T-helper 2 cell (primary cell): ENCODE measurements at regions not wholly inside any gene's neighbourhood (a gene's known extent, or its start where the extent isn't known, plus 50 kb on each side); places are given as distances from the start of the nearest gene placed in this dataset.

ENCODE experiments used
- DNase-seq, 5 experiments: peaks; one replicate each; pipeline versions ENCODE4 v3.0.0 to v3.0.0-alpha.2; 2012 to 2022

DNA sequence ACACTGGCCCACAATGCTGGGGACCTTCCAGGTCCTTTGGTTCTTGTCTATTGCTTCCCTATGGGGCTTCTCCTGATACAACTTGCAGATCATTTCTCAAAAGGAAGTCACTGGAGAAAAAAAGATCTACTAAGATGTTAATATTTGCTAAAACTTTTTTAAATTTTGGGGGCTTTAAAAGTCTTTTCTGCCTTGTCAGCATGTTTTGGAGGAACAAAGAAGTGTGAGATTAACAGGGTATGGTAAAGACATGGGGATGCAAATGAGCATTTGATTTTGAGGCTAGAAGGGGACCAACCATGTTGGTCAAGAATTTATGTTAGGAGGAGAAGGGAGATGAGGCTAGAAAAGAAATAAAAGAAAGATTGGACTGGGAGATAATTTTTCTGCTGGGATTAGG lies 515.4 kb downstream of the HTR7 start:
- no peak for DNase-seq

DNA sequence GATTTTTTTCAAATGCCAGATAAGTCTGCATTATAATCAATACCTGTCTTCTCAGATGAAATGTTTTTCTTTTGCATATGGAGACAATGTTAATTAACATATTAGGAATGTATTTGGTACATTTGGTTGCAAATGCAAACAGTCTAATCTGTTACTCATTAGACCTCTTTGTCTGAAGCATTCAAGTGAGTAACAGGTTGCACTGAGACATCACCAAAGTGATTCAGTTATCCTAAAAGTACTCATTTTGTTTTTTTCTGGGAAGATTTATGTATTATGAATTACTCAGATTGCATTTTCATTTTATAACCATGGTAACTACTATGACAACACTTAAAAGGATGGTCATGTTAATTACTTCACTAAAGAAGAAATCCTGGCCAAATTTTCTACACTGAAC lies 513.6 kb downstream of the HTR7 start:
- DNase-seq = no peak

DNA sequence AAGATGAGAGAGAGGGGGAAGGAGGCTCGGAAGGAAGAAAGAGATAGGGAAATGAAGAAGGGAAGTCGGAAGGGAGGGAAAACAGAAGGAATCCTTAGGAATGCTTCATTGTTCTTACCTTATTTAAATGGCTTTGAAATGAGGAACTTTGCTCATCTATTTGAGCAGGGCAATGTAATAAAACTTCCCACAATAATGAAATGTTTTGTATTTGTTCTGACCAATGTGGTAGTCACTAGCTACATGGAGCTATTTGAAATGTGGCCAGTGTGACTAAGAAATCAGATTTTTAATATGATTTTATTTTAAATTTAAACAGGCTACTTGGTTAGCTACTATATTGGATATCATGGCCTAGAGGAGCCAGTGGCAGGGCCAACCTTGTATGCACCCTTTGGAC lies 510.6 kb downstream of the HTR7 start:
- DNase-seq = no peak

DNA sequence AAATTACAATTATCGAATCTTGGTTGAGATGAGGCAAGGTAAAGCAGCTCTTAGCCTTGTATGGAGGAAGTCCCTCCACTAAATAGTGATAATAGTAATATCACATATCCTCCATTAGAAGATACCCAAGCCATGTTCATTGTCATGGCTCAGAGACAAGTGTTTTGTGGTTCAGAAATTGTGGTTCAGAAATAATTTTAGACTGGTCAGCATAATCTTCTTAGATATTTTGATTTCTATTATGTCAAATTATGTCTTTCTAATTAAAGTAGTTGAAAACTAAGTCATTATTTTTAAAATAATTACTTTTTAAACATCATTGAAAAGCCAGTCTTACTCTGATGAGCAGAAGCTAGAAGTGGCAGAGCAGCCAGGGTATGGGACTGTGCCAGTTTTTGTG lies 507.7 kb downstream of the HTR7 start:
- DNase-seq = no peak

DNA sequence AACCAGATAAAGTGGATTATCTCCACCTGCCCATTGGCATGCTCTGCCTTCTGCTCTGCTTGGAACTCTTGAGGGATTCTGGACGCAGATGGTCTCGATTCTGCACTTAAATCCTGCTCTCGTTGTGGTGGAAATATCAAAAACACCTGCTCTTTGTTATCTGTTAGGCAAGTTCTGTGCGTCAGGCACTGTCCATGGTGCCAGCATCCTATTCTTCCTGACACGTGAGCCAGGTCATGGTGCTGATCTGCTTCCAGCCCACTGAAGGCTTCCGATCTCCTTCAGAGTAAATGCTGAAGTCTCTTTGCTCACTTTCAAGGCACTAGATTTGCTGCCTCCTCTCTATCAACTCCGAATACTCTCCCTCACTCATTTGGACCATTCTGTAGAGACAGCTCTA lies 505.6 kb downstream of the HTR7 start:
- DNase-seq = no peak

DNA sequence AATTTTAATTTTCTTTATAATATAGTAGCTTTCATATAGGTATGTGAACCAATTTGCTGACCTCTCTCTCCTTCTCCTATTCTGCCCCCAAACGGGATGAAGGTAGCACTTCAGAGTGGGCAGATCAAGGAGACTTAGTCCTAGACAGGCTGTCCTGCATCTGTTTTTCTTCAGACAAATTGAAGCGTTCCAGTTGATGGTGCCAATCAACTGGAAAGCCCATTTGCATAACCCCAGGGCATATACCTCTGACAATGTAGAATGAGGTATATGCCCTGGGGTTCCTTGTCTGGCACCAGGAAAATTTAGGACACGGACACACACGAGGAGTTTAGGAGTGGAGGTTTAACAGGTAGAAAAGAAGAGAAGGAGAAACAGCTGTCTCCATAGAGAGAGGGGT lies 502.9 kb downstream of the HTR7 start:
- DNase-seq = no peak

DNA sequence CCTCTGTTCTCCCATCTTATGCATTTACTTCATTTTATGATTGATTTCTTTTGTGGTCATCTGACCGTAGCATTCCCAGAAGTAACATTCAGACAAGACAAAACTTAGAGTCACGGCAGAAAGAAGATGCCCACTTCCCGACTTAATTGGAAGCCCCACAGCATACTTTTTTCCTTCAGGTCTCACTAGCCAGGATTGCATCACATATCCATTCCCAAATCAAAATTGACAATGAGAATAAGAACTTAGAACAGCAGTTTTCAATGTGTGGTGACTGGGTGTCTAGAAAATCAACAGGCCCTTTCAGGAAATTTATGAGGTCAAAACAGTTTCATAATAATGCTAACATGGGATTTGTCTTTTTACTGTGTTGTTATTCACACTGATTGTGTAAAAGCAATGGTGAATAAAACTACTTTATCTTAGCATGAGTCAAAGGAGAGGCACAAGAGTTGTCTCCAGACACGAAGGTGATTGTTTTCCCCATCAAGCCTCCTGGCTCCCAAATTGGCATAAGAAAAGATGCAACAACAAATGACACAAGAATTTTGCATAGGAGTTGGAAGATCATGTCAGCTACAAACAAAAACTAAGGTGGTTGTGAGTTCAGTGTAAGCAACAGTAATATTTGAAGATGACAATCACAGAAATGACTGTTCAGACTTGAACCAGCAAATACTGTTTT lies 493.9 kb downstream of the HTR7 start:
- no peak for DNase-seq

DNA sequence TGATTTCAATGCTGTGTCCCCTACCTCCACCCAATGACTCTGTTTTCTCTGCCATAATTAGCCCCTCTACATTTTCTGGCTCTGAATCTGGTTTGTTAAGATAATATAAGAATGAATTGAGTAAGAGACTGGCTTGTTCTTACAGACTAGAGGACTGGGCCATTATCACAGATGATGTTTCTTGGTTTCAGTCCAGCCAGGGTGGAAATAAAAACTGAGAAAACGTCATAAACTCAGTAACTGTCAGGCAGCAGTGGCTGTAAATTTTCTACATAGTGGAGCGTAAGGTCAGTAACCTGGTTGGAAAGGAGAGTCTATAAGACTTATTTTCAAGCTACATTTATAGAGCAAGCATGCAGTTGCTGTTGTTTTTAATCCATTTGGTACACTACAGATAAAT lies 485.4 kb downstream of the HTR7 start:
- DNase-seq = no peak

DNA sequence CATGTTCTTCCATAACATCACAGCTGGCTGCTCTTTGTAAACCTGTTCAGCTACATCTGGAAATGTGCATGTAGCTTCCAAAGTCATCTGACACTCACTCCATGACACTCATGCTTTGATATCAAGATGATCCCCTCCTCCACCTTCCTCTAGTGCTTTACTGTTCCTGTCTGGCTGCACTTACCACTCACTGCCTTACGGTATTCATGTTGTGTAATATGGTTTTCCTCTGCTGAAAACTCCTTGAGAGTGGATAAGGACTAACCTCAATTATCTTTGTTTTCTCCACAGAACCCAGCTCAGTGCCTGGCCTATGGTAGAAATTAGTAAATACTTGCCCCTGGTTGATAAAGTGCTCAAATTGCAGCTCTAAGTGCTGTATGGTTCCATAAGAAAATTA lies 483.9 kb downstream of the HTR7 start:
- DNase-seq = no peak

DNA sequence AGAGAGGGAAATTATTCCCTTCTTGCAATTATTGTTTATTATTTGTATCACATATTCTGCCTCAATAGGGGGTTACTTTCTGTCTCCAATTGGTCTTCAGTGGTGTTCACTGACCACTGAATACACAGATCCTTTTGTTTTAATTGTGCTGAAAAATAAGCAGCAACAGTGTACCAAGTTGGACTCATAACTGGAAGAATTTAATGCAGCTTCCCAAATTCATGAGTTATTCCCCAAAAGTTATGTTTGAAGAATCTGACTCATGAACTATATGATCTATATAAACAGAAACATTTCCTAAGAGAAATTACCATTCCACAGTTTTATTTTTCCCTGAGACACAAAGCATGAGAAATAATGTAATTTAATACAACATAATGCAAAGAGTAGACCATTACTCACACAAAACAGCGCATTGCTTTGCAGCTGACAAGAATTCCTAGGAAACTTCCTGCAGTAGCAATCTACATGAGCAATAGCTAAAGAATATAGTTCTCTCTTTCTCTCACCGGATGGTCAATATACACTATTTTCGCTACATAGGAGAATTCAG lies 479.2 kb downstream of the HTR7 start:
- no peak for DNase-seq

DNA sequence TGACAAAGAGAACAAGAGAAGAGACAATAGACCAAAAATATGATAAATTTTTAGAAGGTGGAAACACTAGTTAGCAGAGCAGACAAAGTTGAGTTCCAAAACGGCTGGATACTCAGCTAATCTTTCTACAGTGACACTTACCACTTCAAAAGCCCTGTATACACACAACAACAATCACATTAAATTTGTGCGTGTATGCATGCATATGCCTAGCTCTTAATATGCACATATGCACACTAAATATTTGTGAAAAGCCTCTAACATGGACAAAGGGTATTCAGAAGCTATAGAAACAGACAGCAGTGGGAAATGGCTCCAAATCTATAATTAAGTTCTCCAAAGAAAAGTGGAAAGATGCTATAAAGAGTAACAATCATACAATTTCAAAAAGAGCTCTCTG lies 476.4 kb downstream of the HTR7 start:
- DNase-seq = no peak

DNA sequence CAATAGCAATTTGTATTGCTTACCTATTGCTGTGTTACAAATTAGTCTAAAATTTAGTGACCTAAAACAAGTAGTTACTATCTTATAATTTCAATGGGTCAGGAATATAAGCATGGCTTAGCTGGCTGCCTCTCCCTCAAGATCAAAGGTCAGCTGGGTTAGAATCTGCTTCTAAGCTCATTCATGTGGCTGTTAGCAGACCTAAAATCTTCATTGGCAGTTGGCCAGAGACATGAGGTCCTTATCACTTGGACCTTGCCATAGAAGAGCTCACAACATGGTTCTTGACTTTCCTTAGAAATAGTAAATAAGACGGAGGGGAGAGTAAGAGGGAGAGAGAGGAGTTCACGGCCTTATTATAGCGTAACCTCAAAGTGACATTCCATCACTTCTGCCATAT lies 468.0 kb downstream of the HTR7 start:
- DNase-seq = no peak

DNA sequence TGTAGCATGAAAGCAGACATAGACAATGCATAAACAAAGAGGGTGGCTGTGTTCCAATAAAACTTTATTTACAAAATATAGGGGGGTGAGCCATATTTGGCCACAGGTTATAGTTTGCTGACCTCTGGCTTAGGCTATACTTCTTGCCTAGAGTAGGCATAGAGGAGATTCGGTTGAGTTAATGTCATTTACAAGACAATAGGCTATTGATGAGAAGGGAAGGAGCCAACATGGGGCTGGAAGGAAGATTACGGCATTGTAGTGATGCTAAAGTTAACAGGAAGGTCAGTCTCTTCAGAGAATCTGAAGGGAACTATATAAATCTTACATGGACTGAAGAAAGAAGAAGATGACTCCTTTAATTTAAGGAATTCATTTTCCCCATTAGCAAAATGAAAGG lies 463.5 kb downstream of the HTR7 start:
- no peak for DNase-seq

DNA sequence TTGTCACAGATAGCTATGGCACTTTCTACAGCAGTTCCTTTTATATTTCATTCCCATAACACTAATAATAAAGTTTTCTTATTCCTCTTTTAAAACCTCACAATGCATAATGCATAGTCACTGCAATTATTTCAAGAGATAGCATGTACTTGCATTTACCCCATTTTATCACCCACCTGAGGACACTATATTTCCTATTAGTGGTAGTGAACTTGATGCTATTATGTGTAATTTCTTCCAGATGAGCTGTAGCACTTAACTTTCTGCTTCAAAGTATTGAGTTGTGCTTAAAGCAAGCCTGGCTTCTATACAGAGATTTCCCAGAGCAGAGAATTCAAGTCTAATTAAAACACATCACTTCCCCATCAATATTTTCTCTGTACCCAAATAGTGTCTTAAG lies 461.1 kb downstream of the HTR7 start:
- DNase-seq = no peak

DNA sequence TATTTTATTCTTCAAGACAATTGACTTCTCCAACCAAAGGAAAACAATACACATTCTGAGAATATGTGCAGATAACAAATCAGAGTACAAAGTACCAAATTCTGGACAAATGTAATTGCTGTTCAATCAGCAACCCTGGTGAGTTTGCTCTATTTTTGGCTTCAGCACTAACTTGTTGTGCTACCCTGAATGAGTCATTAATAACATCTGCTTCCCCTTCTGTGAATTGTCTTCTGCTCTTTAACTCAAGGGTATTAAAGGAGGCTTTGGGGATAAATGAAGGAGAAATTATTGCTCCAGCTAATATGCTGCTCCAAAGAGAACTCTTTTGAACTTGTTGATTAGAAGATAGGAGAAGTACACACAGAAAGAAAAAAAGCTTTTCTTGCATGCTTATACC lies 459.3 kb downstream of the HTR7 start:
- no peak for DNase-seq

DNA sequence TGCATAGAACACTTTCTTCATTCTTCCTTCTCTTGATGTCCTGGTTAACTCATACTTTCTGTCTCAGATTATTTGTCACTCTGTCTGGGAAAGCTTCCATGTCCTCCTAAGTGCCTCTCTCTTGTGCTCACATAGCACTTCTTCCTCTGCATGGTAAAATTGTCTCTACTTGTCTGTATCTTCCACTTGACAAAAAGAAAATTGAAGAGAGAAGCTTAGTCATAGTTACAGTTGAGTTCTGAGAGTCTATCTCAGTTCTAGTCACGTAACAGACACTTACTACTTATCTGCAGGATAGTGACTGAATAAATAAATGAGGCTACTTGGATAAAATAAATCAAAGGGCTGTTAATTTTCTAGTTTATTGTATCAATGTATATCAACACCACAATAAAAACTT lies 458.1 kb downstream of the HTR7 start:
- DNase-seq = no peak

DNA sequence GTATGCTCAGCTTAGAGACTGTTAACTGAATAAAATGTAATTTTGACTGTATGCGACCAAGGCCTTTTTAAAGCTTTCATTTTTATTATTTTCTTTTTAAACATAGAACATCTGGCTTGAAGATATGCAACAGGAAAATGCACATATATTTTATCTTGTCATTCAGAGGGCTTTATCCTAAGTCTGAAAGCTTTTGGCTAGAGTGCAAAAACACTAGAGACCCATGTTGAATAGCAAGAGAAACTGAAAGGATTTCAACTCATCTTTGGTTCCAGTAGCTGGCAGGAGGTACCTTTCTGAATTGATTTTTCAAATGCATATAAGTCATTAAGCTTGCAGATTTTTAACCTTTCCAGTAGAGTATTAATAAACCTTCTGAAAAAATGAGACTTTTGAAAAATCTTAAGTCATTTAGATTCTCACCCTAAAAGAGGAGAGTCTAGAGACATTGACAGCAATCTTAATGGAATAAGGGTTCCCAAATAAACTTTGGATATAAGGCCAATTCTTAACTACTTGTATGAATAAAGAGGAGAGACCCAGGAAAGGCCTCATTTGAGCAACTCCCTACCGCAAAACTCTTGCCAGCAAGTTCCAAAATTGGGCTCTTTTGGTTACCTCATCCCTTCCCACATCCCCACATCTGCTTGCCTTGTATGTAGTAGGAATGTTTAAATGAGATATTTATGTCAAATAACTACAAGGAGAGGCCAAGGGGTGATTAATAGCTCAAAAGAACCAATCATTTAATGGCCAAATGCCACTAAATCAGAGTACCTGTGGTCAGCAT lies 454.4 kb downstream of the HTR7 start:
- no peak for DNase-seq

DNA sequence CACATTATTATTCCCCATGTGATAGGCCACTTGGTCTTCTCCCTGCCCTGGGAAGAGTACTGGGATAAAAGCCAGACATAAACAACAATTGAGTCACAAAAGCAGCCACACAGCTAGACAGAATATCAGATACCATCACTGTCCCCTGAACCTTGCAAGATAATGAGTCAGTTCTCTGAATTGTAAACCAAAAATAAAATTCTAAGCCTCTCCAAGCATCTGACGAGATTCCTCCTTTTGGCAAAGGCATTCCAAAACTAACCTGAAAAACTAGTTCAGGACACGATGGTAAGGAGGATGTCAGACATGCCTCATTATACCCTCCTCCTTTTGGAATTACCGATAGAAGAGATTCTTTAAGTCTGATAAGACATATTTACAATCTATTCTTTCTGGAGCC lies 450.7 kb downstream of the HTR7 start:
- DNase-seq = no peak

DNA sequence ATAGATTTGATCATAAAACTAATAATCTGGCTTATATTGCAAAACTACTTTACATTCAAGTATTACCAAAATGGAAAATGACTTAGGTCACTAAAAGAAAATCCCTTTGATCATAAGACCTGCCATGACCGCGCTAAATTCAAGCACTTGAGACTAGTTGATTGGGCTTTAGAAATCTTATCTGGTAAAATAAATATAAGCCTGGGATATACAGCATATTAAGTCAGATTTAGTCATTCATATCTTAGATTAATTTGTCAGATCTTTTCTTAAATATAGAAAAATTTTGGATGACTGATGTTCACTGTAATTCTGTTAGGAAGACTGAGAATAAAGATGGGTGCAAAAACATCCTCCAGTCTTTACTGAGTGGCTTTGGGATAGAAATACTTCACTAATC lies 450.0 kb downstream of the HTR7 start:
- DNase-seq = no peak

DNA sequence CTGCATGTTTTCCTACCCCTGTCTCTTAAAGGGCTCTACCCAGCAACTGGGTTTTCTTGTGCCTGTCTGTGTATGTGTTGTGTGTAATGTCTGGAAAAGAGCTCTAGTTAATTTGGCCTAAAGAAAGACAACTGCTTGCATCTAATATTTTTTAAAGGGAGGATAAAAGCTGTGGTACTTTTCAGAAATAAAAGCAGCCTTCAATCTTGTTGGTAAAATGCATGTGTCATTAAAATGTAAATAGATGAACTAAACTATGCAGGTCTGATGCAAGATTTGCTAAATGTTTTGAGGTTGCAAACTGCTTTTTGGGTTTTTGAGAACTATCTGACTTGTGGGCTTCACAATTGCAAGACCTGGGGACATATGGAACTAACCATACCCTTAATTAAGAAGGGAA lies 445.3 kb downstream of the HTR7 start:
- DNase-seq = no peak

DNA sequence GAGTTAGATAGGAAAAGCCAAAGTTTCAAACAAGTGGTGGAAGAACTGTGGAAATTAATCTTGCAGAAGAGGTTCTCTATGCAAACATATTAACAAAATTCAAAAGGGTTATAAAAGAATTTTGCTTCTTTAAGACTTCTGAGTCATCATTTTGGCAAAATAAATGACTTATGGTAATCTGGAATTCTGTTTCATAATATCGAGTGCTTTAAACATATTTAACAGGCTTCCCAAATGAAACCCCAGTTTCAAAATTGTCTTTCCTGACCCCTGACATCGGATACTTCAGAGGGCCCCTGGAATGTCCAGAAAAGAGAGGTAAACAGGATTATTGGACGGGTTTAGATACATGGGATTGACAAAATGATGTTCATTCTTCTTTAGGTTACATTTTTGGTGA lies 444.6 kb downstream of the HTR7 start:
- DNase-seq = no peak

DNA sequence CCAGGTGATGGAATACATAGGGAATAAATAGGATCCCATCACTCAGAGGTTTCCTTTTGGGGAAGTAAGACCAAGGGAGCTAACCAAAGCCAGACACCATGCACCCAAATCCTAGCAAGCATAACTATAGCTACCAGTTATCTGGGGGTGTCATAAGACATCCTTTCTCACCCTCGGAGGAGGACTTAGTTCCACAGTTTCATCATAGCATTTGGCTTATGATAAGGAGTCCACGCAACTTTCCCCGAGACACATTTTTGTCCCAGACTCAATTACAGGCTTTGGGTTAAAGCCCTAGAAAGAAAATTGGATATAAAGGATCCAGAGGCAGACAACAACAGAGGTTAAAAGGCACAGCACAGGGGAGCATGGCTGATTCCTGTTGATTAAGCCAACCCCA lies 442.9 kb downstream of the HTR7 start:
- no peak for DNase-seq

DNA sequence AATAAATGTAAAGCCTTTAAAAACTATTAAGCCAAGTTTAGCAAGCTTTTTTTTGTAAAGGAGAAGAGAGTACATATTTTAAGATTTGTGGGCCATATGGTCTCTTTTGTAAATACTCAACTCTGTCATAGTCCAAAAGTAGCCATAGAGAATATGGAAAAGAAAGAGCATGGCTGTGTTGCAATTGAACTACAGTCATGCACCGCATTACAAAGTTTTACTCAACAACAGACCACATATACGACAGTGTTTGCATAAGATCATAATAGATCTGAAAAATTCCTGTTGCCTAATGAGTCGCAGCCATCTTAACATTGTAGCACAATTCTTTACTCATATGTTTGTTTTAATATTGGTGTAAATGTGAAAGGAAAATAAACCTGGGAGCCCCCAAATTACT lies 440.8 kb downstream of the HTR7 start:
- DNase-seq = no peak

DNA sequence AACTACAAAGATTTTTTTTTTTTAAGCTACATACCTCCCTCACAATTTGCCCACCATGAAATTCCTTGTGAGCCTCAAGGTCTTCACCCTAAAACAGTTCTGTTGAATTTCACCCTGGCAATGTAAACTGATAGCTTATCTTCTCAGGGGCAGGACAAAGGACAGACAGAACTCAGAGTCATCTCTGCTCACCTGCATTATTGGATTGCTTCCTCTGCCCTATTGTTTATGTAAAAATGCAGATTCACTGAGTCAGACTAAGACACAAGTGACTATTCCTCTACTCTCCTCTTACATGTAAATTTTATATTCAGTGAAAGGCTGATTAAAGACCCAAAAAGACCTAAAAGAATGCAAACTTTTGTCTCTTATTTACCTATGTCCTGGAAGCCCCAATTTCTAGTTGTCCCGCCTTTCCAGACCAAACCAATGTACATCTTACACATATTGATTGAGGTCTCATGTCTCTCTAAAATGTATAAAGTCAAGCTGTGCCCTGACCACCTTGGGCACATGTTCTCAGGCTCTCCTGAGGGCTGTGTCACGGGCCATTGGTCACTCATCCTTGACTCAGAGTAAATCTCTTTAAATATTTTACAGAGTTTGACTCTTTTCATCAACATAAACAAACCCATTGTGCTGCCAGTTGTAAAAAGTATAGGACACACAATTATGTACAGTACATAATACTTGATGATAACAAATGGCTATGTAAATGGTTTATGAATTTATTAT lies 440.2 kb downstream of the HTR7 start:
- DNase-seq = no peak
